ENCODE measurements at regions not wholly inside any gene's neighbourhood (a gene's known extent, or its start where the extent isn't known, plus 50 kb on each side); places are given as distances from the start of the nearest gene placed in this dataset.
"Not testable (repeated sequence)": the region's sequence is repeated elsewhere in the genome, so short reads cannot be mapped to it uniquely, and the experiment has no call there.

GRCh38 chr2:87621139-87621538 lies 126.7 kb upstream of the PLGLB2 start:
- H3K9me2 ChIP-seq (replicated peaks; ENCODE audit: low read length); H3K9ac ChIP-seq (ENCODE audit: low read length); H4K20me1 ChIP-seq (ENCODE audit: low read length); H3K79me2 ChIP-seq (ENCODE audit: low read length); CTCF ChIA-PET; DNase-seq; H3K27me3 ChIP-seq (ENCODE audit: low read length); H3K4me2 ChIP-seq (ENCODE audit: low read length); H3K36me3 ChIP-seq (ENCODE audit: low read depth, low read length); BruUV-seq (replicated peaks); H3K4me3 ChIP-seq (ENCODE audit: low read length); H3K27ac ChIP-seq (ENCODE audit: low read length); H2AFZ ChIP-seq (ENCODE audit: low read length); POLR2A ChIA-PET (ENCODE audit: unreplicated experiment); intact Hi-C loops (cut with micrococcal nuclease); H3F3A ChIP-seq (ENCODE audit: low read length, unreplicated experiment); H3K9me3 ChIP-seq (ENCODE audit: low read length); H3K4me1 ChIP-seq (ENCODE audit: insufficient read depth, low read length): not testable (repeated sequence)
- ATAC-seq: peak; percentile 24; the same call in 1 of the 2 replicates

GRCh38 chr2:87622720-87623119 lies 125.2 kb upstream of the PLGLB2 start:
- H3K36me3 ChIP-seq (ENCODE audit: low read depth, low read length); DNase-seq; POLR2A ChIA-PET (ENCODE audit: unreplicated experiment); H4K20me1 ChIP-seq (ENCODE audit: low read length); intact Hi-C loops (cut with micrococcal nuclease); H3K4me3 ChIP-seq (ENCODE audit: low read length); H3F3A ChIP-seq (ENCODE audit: low read length, unreplicated experiment); H3K79me2 ChIP-seq (ENCODE audit: low read length); H2AFZ ChIP-seq (ENCODE audit: low read length); H3K4me1 ChIP-seq (ENCODE audit: insufficient read depth, low read length); H3K9me2 ChIP-seq (replicated peaks; ENCODE audit: low read length); ATAC-seq; CTCF ChIA-PET; H3K27me3 ChIP-seq (ENCODE audit: low read length); H3K4me2 ChIP-seq (ENCODE audit: low read length); H3K9me3 ChIP-seq (ENCODE audit: low read length); BruUV-seq (replicated peaks); H3K9ac ChIP-seq (ENCODE audit: low read length); H3K27ac ChIP-seq (ENCODE audit: low read length): not testable (repeated sequence)

GRCh38 chr2:87629491-87630458 lies 118.1 kb upstream of the PLGLB2 start:
- H3K4me2 ChIP-seq (ENCODE audit: low read length); H3K27ac ChIP-seq (ENCODE audit: low read length); BruUV-seq (replicated peaks); H3F3A ChIP-seq (ENCODE audit: low read length, unreplicated experiment); CTCF ChIA-PET; H4K20me1 ChIP-seq (ENCODE audit: low read length); H3K4me1 ChIP-seq (ENCODE audit: insufficient read depth, low read length); H2AFZ ChIP-seq (ENCODE audit: low read length); H3K79me2 ChIP-seq (ENCODE audit: low read length); H3K4me3 ChIP-seq (ENCODE audit: low read length); intact Hi-C loops (cut with micrococcal nuclease); H3K9ac ChIP-seq (ENCODE audit: low read length); POLR2A ChIA-PET (ENCODE audit: unreplicated experiment); H3K36me3 ChIP-seq (ENCODE audit: low read depth, low read length); H3K9me3 ChIP-seq (ENCODE audit: low read length); H3K9me2 ChIP-seq (replicated peaks; ENCODE audit: low read length); H3K27me3 ChIP-seq (ENCODE audit: low read length): not testable (repeated sequence)
- ATAC-seq: peak; percentile 98
- DNase-seq: peak; percentile 68

GRCh38 chr2:87630892-87631291 lies 117.0 kb upstream of the PLGLB2 start:
- intact Hi-C loops (cut with micrococcal nuclease); BruUV-seq (replicated peaks): not testable (repeated sequence)

GRCh38 chr2:87631402-87631801 lies 116.5 kb upstream of the PLGLB2 start:
- H3K9me3 ChIP-seq (ENCODE audit: low read length); BruUV-seq (replicated peaks); CTCF ChIA-PET: not testable (repeated sequence)

More at GRCh38 chr2:87630892-87631291, 117.0 kb upstream of the PLGLB2 start:
- H3K4me3 ChIP-seq (ENCODE audit: low read length); DNase-seq; H2AFZ ChIP-seq (ENCODE audit: low read length); H3K4me1 ChIP-seq (ENCODE audit: insufficient read depth, low read length); H4K20me1 ChIP-seq (ENCODE audit: low read length); CTCF ChIA-PET; ATAC-seq; H3K9me2 ChIP-seq (replicated peaks; ENCODE audit: low read length); H3K9ac ChIP-seq (ENCODE audit: low read length); H3K27me3 ChIP-seq (ENCODE audit: low read length); H3K79me2 ChIP-seq (ENCODE audit: low read length); H3K4me2 ChIP-seq (ENCODE audit: low read length); H3K36me3 ChIP-seq (ENCODE audit: low read depth, low read length); POLR2A ChIA-PET (ENCODE audit: unreplicated experiment); H3K9me3 ChIP-seq (ENCODE audit: low read length); H3K27ac ChIP-seq (ENCODE audit: low read length); H3F3A ChIP-seq (ENCODE audit: low read length, unreplicated experiment): not testable (repeated sequence)

GRCh38 chr2:87633287-87633963 lies 114.5 kb upstream of the PLGLB2 start:
- H3K27ac ChIP-seq (ENCODE audit: low read length); H3K9ac ChIP-seq (ENCODE audit: low read length); intact Hi-C loops (cut with micrococcal nuclease); H3K4me3 ChIP-seq (ENCODE audit: low read length); H3K9me3 ChIP-seq (ENCODE audit: low read length); CTCF ChIA-PET; H3F3A ChIP-seq (ENCODE audit: low read length, unreplicated experiment); DNase-seq; H3K9me2 ChIP-seq (replicated peaks; ENCODE audit: low read length); POLR2A ChIA-PET (ENCODE audit: unreplicated experiment); ATAC-seq; H3K27me3 ChIP-seq (ENCODE audit: low read length); H3K36me3 ChIP-seq (ENCODE audit: low read depth, low read length); H2AFZ ChIP-seq (ENCODE audit: low read length); H3K4me1 ChIP-seq (ENCODE audit: insufficient read depth, low read length); H3K4me2 ChIP-seq (ENCODE audit: low read length); BruUV-seq (replicated peaks); H4K20me1 ChIP-seq (ENCODE audit: low read length); H3K79me2 ChIP-seq (ENCODE audit: low read length): not testable (repeated sequence)

More at GRCh38 chr2:87631402-87631801, 116.5 kb upstream of the PLGLB2 start:
- DNase-seq; H3K27me3 ChIP-seq (ENCODE audit: low read length); H3K4me2 ChIP-seq (ENCODE audit: low read length); H3K9me2 ChIP-seq (replicated peaks; ENCODE audit: low read length); intact Hi-C loops (cut with micrococcal nuclease); H3K4me1 ChIP-seq (ENCODE audit: insufficient read depth, low read length); H3K9ac ChIP-seq (ENCODE audit: low read length); H3K79me2 ChIP-seq (ENCODE audit: low read length); H3K36me3 ChIP-seq (ENCODE audit: low read depth, low read length); H2AFZ ChIP-seq (ENCODE audit: low read length); H4K20me1 ChIP-seq (ENCODE audit: low read length); POLR2A ChIA-PET (ENCODE audit: unreplicated experiment); H3F3A ChIP-seq (ENCODE audit: low read length, unreplicated experiment); H3K27ac ChIP-seq (ENCODE audit: low read length); H3K4me3 ChIP-seq (ENCODE audit: low read length); ATAC-seq: not testable (repeated sequence)

Data from PC-3 (cell line).